ENCODE measurements at regions not wholly inside any gene's neighbourhood (a gene's known extent, or its start where the extent isn't known, plus 50 kb on each side); places are given as distances from the start of the nearest gene placed in this dataset.
"Not testable (repeated sequence)": the region's sequence is repeated elsewhere in the genome, so short reads cannot be mapped to it uniquely, and the experiment has no call there.

GRCh38 chr1:102659876-102660483 is 448.3 kb downstream of the COL11A1 start:
- TF ChIP-seq ELF4 (IDR thresholded peaks at IDR 0.05); FOXK2 (IDR thresholded peaks at IDR 0.05); PKNOX1 (IDR thresholded peaks at IDR 0.05); FOXM1 (IDR thresholded peaks at IDR 0.05; ENCODE audit: borderline replicate concordance); LEF1 (IDR thresholded peaks at IDR 0.05; ENCODE audit: borderline replicate concordance); SUZ12 (IDR thresholded peaks at IDR 0.05); TARDBP (IDR thresholded peaks at IDR 0.05); SP1 (IDR thresholded peaks at IDR 0.05); ARNT (IDR thresholded peaks at IDR 0.05); BHLHE40 (IDR thresholded peaks at IDR 0.05; ENCODE audit: borderline replicate concordance): not testable (repeated sequence)

Data from HEK293T (cell line).